Uterus (tissue), 2 donors: ENCODE measurements at regions not wholly inside any gene's neighbourhood (a gene's known extent, or its start where the extent isn't known, plus 50 kb on each side); places are given as distances from the start of the nearest gene placed in this dataset.

ENCODE experiments used
- CTCF ChIP-seq, 4 experiments: fragments of 200-600 bp in 2 of 4; fragments of 450-650 bp in 2 of 4; sonication (generic) in 2 of 4; IDR thresholded peaks; one replicate each; pipeline ENCODE4 v1.5.1; 2016 to 2019; ENCODE audit warnings: antibody characterized with exemption in 4 of 4, mild to moderate bottlenecking in 2 of 4, moderate library complexity in 1 of 4
- POLR2A ChIP-seq, 2 donors: fragments of 450-650 bp; IDR thresholded peaks; one replicate each; pipeline ENCODE4 v1.6.1; 2016; ENCODE audit warnings: antibody characterized with exemption in 2 of 2, mild to moderate bottlenecking in 1 of 2, moderate library complexity in 1 of 2

- TF ChIP-seq CTCF (IDR thresholded peaks at IDR 0.05) (no peak), POLR2A (IDR thresholded peaks at IDR 0.05) (no peak)
These were observed 436.7 kb upstream of the KIF2A start for GRCh38 chr5:61869333-61869732.
